GM10266 (cell line): ENCODE measurements at regions not wholly inside any gene's neighbourhood (a gene's known extent, or its start where the extent isn't known, plus 50 kb on each side); places are given as distances from the start of the nearest gene placed in this dataset.

Source experiments
- DNase-seq: peaks from one replicate; pipeline ENCODE4 v3.0.0; 2012; ENCODE audit errors: extremely low spot score
- TF ChIP-seq, protein P1 (sequence below): IDR thresholded peaks from 2 replicates; pipeline ENCODE4 v1.5.1; 2012; ENCODE audit warnings: mild to moderate bottlenecking, low read depth; ENCODE audit not compliant: control insufficient read depth, insufficient read depth; ENCODE audit errors: missing control alignments

DNA sequence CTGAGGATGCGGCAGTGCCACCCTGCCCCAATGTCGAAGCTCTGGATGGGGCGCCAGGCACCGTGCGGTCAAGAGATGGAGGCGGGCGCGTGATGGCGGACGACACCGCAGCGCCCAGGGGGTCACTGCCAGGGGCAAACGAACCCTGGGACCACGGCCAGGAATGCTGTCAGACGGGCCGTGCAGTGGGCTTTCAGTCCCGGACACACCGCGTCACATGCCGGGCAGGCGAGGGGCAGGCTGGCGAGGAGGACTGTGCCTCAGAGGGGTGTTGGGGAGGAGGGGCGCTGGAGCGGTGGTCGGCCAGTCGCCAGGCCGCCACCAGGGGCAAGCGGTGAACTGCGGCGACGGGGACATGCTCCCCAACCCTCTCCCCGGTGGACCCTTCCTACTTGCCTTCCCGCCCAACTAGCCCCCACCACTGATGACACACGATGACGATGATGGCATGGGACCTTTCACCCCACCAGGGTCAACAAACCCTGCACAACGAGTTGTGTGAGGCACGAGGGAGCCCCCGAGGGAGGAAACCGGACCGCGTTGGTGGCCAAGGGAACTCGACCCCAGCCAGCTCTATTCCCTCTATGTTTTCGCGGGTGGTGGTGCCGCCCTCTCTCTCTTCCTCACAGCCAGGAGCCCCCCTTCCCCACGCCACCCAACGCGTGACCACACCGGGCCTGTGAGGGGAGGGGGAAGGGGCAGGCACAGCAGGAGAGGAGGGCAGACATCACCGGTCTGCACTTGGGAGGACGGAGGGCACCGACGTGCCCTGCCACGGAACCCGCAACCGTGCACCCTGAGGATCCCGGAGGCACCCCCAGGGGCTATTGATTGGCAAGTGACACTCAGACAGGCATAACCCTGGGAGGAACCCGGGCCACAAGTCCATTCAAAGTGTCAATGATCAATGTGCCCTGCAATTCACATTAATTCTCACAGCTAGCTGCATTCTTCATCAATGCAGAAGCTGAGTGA is 1960.9 kb upstream of the DEFB115 start:
- no peak for DNase-seq
- TF ChIP-seq, protein P1, sequence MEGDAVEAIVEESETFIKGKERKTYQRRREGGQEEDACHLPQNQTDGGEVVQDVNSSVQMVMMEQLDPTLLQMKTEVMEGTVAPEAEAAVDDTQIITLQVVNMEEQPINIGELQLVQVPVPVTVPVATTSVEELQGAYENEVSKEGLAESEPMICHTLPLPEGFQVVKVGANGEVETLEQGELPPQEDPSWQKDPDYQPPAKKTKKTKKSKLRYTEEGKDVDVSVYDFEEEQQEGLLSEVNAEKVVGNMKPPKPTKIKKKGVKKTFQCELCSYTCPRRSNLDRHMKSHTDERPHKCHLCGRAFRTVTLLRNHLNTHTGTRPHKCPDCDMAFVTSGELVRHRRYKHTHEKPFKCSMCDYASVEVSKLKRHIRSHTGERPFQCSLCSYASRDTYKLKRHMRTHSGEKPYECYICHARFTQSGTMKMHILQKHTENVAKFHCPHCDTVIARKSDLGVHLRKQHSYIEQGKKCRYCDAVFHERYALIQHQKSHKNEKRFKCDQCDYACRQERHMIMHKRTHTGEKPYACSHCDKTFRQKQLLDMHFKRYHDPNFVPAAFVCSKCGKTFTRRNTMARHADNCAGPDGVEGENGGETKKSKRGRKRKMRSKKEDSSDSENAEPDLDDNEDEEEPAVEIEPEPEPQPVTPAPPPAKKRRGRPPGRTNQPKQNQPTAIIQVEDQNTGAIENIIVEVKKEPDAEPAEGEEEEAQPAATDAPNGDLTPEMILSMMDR = no peak

DNA sequence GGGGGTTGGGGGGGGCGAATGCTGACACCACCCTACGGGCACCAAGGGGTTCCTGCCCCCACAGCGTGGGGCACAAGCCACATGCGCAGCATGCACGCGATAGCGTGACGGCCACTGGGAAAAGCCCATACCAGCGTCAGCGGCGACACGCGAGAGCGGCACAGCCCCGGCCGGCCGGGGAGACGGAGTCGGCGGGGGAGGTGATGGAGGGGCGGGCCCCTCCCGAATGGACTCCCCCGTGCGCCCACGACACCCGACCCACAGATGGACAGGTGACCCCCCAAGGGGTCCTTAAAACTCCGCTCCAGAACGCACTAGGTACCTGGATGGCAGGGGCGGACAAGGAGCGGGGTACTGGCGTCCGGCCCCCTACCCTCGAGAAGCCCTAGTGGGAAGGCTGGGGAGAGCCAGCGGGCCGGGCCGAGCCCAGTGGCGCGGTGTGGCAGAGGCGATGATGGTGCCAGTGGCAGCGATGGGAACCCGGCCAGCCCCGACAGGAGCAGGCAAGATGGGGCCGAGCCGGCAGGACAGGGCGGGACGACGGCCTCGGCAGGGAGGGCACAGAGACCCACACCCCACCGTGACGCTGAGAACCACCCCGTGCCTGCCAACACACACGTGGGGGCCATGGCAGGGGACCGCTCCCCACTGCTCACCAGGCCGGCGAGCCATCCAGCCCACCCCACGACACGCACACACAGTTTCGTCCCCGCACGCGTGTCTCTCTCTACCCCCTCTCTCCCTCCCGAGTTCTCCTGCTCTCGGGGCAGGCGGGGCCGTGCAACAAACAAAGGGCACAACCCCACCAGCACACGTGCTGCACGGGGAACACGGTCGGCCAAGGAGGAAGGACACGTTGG is 1959.8 kb upstream of the DEFB115 start:
- DNase-seq = no peak
- TF ChIP-seq, protein P1 = no peak

DNA sequence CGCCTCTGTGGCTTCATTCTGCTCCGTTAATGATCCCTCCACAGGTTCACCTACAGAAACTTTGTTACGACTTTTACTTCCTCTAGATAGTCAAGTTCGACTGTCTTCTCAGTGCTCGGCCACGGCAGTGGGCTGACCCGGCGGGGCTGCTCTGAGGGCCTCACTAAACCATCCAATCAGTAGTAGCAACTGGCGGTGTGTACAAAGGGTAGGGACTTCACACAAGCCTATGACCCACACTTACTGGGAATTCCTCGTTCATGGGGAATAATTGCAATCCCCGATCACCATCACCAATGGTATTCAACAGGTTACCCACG is 1959.2 kb upstream of the DEFB115 start:
- TF ChIP-seq, protein P1 = no peak
- no peak for DNase-seq

DNA sequence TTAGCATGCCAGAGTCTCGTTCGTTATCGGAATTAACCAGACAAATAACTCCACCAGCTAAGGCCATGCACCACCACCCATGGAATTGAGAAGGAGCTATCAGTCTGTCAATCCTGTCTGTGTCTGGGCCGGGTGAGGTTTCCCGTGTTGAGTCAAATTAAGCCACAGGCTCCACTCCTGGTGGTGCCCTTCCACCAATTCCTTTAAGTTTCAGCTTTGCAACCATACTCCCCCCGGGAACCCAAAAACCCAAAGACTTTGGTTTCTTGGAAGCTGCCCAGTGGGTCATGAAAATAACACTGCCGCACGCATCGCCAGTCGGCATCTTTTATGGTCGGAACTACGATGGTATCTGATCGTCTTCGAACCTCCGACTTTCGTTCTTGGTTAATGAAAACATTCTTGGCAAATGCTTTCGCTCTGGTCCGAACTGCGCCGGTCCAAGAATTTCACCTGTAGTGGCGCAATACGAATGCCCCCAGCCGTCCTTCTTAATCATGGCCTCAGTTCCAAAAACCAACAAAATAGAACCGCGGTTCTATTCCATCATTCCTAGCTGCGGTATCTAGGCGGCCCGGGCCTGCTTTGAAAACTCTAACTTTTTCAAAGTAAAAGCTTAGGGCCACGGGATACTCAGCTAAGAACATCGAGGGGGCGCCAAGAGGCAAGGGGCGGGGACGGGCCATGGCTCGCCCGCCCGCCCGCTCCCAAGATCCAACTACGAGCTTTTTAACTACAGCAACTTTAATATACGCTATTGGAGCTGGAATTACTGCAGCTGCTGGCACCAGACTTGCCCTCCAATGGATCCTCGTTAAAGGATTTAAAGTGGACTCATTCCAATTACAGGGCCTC is 1958.5 kb upstream of the DEFB115 start:
- DNase-seq = no peak
- TF ChIP-seq, protein P1 = no peak

DNA sequence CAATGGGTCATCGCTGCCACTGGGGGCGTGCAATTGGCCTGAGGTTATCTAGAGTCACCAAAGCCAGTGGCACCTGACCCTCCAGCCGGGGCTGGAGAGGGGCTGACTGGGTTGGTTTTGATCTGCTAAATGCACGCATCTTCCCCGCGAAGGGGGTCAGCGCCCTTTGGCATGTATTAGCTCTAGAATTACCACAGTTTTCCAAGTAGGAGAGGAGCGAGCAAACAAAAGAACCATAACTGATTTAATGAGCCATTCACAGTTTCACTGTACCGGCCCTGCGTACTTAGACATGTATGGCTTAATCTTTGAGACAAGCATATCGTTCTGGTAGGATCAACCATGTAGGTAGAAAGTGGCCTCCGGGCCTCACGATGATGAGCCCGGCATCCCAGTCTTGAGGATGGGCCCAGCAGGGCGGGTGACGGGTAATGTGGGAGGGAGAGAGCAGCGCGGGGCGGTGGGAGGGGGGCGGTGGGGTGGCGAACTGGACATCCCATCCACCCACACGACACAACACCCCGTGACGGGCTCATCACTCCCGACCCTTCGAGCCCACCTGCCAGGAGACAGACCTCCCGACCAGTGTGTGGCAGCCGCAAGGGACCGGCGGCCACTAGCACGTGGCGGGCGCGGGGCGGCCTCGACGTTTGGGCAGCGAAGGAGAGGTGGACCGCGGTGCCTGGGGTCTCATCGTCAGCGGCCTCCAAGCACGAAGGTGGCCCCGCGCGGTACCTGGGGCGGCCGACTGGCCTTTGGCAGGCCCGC is 1957.5 kb upstream of the DEFB115 start:
- peak; percentile 55 for DNase-seq
- TF ChIP-seq, protein P1 = no peak
